Osteoblast (primary cell): ENCODE measurements at regions not wholly inside any gene's neighbourhood (a gene's known extent, or its start where the extent isn't known, plus 50 kb on each side); places are given as distances from the start of the nearest gene placed in this dataset.

Experiments
- DNase-seq: peaks from one replicate; pipeline ENCODE4 v3.0.0; 2011; ENCODE audit warnings: low spot score, mixed read lengths; ENCODE audit not compliant: insufficient read length; ENCODE audit errors: missing footprints
- H2AFZ ChIP-seq: 2 replicates; pipeline ENCODE4 v1.6.0; 2011; ENCODE audit warnings: mild to moderate bottlenecking, low read length
- H3K27ac ChIP-seq: 2 replicates; pipeline ENCODE4 v1.5.1; 2011; ENCODE audit warnings: mild to moderate bottlenecking, low read depth, low read length, moderate library complexity
- H3K27me3 ChIP-seq: 2 replicates; pipeline ENCODE4 v1.6.0; 2012; ENCODE audit warnings: mild to moderate bottlenecking, control low read depth, inconsistent platforms, low read length, moderate library complexity; ENCODE audit not compliant: insufficient read depth
- H3K36me3 ChIP-seq: 2 replicates; pipeline ENCODE4 v1.5.1; 2011; ENCODE audit warnings: mild to moderate bottlenecking, low read length, control low read depth, moderate library complexity; ENCODE audit not compliant: insufficient read depth
- H3K4me1 ChIP-seq: 2 replicates; pipeline ENCODE4 v1.5.1; 2011; ENCODE audit warnings: mild to moderate bottlenecking, low read length, control low read depth, moderate library complexity; ENCODE audit not compliant: insufficient read depth
- H3K4me2 ChIP-seq: 2 replicates; pipeline ENCODE4 v1.6.0; 2011; ENCODE audit warnings: mild to moderate bottlenecking, low read length; ENCODE audit not compliant: insufficient read depth
- H3K4me3 ChIP-seq: fragments of 200-600 bp; sonication (generic); 3 replicates; pipeline ENCODE4 v1.5.1; 2012; ENCODE audit warnings: mild to moderate bottlenecking, low read length, inconsistent platforms; ENCODE audit not compliant: insufficient read depth
- H3K79me2 ChIP-seq: 2 replicates; pipeline ENCODE4 v1.6.0; 2012; ENCODE audit warnings: mild to moderate bottlenecking, low read length, control low read depth, inconsistent platforms; ENCODE audit not compliant: insufficient read depth
- H3K9me3 ChIP-seq: 2 replicates; pipeline ENCODE4 v1.5.1; 2011; ENCODE audit warnings: low read depth, low read length, control low read depth
- H4K20me1 ChIP-seq: 2 replicates; pipeline ENCODE4 v1.6.0; 2012; ENCODE audit warnings: mild to moderate bottlenecking, low read length, control low read depth; ENCODE audit not compliant: insufficient read depth
- TF ChIP-seq, protein P1 (sequence below): IDR thresholded peaks from 2 replicates; pipeline ENCODE4 v1.5.1; 2011; ENCODE audit warnings: mild to moderate bottlenecking, low read depth, low read length, moderate library complexity; ENCODE audit errors: extremely low read depth

DNA sequence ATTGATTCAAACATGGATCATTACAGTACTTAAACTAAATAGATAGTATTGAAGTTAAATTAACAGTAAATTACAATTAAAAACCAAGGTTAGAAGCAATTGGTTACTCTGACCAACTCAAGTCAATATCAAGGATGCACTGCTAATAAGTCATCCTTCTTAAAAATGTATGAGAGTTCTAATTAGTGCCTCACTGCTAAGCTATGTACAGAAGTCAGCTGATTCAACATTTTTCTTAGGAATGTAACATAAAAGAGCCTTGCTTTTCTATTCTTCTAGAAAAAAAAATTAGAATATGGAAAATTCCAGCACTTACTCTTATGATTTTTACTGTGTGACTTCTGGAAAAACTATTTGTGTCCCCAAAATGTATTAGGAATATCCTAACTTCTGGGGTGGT is 75.7 kb upstream of the FBN2 start:
- Histone ChIP-seq H3K27ac (no peak overlapping the region), H3K36me3 (no peaks in the 10 kb centered on the region), H3K27me3 (no peaks in the 10 kb centered on the region), H3K79me2 (no peaks in the 10 kb centered on the region), H2AFZ (no peak overlapping the region), H3K4me2 (no peak overlapping the region), H3K9me3 (no peaks in the 10 kb centered on the region), H3K4me1 (no peaks in the 10 kb centered on the region), H4K20me1 (no peaks in the 10 kb centered on the region), H3K4me3 (no peak overlapping the region)
- TF ChIP-seq, protein P1, sequence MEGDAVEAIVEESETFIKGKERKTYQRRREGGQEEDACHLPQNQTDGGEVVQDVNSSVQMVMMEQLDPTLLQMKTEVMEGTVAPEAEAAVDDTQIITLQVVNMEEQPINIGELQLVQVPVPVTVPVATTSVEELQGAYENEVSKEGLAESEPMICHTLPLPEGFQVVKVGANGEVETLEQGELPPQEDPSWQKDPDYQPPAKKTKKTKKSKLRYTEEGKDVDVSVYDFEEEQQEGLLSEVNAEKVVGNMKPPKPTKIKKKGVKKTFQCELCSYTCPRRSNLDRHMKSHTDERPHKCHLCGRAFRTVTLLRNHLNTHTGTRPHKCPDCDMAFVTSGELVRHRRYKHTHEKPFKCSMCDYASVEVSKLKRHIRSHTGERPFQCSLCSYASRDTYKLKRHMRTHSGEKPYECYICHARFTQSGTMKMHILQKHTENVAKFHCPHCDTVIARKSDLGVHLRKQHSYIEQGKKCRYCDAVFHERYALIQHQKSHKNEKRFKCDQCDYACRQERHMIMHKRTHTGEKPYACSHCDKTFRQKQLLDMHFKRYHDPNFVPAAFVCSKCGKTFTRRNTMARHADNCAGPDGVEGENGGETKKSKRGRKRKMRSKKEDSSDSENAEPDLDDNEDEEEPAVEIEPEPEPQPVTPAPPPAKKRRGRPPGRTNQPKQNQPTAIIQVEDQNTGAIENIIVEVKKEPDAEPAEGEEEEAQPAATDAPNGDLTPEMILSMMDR, result no peak
- no peak for DNase-seq

DNA sequence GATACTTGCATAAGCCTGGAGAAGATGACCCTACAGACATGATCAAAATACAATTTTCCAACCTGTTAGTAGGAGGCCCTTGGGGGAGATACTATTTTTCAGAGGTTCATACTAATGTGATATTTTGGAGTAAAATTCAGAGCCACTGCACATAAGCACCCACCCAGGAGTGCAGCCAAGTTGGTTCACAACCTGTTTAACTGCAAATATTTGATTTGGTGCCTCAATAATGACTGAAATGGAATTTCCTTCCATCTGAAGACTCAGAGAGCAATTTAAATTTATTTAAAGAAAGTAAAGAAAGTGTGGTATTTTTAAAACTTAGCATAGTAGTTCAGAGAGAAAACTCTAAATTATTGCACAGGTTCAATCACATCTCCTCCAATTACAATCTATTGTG is 77.5 kb upstream of the FBN2 start:
- Histone ChIP-seq H3K27ac (no peak overlapping the region), H3K4me2 (no peak overlapping the region), H3K79me2 (no peaks in the 10 kb centered on the region), H3K36me3 (no peaks in the 10 kb centered on the region), H3K9me3 (no peaks in the 10 kb centered on the region), H3K4me3 (no peak overlapping the region), H3K27me3 (no peaks in the 10 kb centered on the region), H3K4me1 (no peaks in the 10 kb centered on the region), H4K20me1 (no peaks in the 10 kb centered on the region), H2AFZ (no peak overlapping the region)
- TF ChIP-seq, protein P1, result no peak
- no peak for DNase-seq

DNA sequence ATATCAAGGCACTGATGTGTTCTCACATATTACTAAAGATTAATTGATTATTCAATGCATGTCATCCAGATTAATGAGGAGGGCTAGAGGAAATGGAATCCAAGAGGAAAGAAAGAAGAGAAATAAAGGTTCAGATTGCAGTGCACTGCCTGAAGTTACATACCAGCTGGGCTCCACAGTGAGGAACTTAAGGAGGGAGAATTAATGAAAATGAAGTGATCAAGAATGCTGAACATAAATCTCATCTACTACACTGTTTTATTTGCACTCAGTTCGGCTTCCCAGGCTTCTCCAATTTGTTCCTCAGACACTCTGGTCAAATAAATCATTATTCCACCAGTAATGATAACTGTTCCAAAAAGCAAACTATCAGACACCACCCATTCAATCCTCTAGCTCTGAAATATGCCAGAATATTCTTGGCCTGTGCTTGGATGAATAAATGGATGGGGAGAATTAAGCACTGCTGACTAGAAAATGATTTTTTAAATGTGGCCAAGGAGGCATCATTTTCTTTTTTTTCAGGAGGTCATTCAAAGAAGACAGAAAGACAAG is 88.6 kb upstream of the FBN2 start:
- TF ChIP-seq, protein P1, result no peak

DNA sequence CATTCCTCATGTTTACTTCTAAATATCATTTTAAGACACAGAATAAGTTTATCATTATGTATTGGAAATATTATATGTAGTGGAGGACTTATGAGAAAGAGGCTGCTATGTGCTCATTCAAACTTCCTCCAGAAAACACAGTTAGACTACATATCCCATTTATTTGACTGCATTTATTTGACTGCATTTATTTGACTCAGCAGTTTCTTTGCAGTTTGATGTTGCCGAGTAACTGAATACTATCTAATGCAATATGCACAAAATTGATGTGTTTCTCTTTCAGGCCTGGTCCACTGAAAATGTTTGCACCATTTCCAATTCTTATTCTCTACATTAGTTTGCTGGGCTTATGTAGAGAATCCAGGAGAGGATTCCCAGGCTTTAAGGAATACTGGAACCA is 89.9 kb upstream of the FBN2 start:
- Histone ChIP-seq H3K79me2 (no peaks in the 10 kb centered on the region), H2AFZ (no peak overlapping the region), H3K4me3 (no peak overlapping the region), H3K36me3 (no peaks in the 10 kb centered on the region), H3K4me2 (no peak overlapping the region), H3K9me3 (no peaks in the 10 kb centered on the region), H3K27ac (no peak overlapping the region), H4K20me1 (no peaks in the 10 kb centered on the region), H3K4me1 (peaks cover 2% of the 10 kb centered on the region), H3K27me3 (no peaks in the 10 kb centered on the region)
- TF ChIP-seq, protein P1, result no peak
- DNase-seq, result no peak

More for the DNA sequence above, 88.6 kb upstream of the FBN2 start:
- no peak for DNase-seq
- H3K79me2 ChIP-seq, result no peaks in the 10 kb centered on the region
- H4K20me1 ChIP-seq, result no peaks in the 10 kb centered on the region
- no peak overlapping the region for H3K4me2 ChIP-seq
- peaks cover 2% of the 10 kb centered on the region for H3K4me1 ChIP-seq
- no peaks in the 10 kb centered on the region for H3K36me3 ChIP-seq
- H2AFZ ChIP-seq, result no peak overlapping the region
- no peak overlapping the region for H3K27ac ChIP-seq
- H3K4me3 ChIP-seq, result no peak overlapping the region
- H3K27me3 ChIP-seq, result no peaks in the 10 kb centered on the region
- no peaks in the 10 kb centered on the region for H3K9me3 ChIP-seq
